HL-60 (cell line): ENCODE measurements at regions not wholly inside any gene's neighbourhood (a gene's known extent, or its start where the extent isn't known, plus 50 kb on each side); places are given as distances from the start of the nearest gene placed in this dataset.

Experiments used
- POLR2AphosphoS5 ChIP-seq: IDR thresholded peaks from 2 replicates; pipeline ENCODE4 v1.6.1; 2012; ENCODE audit warnings: low read depth
- TF ChIP-seq, protein P1 (sequence below): IDR thresholded peaks from one replicate; pipeline ENCODE4 v1.5.1; 2011; ENCODE audit warnings: low read length, control low read depth, inconsistent platforms; ENCODE audit not compliant: insufficient read depth
- TF ChIP-seq, protein P2 (sequence below): IDR thresholded peaks from 2 replicates; pipeline ENCODE4 v1.6.1; 2012; ENCODE audit warnings: low read depth; ENCODE audit not compliant: insufficient replicate concordance

DNA sequence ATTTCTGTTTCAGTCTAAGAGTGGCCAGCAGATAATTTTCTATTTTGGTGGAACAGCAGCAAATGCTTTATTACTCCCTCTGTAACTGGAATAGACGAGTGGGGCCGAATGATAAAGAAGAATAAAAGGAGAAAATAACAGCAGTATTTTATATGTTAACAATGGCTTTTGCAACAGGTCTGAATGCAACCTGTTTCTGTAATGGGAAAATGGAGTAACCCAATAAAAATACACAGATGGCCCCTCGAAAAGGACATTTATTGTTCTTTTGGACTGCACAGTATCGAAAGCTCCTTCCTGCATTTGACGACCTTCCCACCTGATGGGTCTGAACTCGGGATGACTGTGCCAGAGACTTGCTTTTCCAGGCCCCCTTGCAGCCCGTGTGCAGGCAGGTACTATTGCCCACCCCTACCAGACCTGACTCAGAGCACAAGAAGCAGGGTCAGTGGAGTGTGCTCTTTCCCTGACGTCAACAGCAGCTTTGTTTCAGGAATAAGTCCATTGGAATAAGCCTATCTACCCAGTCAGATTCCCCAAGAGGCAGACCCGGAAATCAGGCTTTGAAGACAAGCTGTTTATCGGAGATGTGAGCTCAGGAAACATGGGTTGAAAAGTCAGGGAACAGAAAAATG, 306.5 kb upstream of the NEBL start:
- TF ChIP-seq, protein P1, sequence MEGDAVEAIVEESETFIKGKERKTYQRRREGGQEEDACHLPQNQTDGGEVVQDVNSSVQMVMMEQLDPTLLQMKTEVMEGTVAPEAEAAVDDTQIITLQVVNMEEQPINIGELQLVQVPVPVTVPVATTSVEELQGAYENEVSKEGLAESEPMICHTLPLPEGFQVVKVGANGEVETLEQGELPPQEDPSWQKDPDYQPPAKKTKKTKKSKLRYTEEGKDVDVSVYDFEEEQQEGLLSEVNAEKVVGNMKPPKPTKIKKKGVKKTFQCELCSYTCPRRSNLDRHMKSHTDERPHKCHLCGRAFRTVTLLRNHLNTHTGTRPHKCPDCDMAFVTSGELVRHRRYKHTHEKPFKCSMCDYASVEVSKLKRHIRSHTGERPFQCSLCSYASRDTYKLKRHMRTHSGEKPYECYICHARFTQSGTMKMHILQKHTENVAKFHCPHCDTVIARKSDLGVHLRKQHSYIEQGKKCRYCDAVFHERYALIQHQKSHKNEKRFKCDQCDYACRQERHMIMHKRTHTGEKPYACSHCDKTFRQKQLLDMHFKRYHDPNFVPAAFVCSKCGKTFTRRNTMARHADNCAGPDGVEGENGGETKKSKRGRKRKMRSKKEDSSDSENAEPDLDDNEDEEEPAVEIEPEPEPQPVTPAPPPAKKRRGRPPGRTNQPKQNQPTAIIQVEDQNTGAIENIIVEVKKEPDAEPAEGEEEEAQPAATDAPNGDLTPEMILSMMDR = no peak
- TF ChIP-seq, protein P2, sequence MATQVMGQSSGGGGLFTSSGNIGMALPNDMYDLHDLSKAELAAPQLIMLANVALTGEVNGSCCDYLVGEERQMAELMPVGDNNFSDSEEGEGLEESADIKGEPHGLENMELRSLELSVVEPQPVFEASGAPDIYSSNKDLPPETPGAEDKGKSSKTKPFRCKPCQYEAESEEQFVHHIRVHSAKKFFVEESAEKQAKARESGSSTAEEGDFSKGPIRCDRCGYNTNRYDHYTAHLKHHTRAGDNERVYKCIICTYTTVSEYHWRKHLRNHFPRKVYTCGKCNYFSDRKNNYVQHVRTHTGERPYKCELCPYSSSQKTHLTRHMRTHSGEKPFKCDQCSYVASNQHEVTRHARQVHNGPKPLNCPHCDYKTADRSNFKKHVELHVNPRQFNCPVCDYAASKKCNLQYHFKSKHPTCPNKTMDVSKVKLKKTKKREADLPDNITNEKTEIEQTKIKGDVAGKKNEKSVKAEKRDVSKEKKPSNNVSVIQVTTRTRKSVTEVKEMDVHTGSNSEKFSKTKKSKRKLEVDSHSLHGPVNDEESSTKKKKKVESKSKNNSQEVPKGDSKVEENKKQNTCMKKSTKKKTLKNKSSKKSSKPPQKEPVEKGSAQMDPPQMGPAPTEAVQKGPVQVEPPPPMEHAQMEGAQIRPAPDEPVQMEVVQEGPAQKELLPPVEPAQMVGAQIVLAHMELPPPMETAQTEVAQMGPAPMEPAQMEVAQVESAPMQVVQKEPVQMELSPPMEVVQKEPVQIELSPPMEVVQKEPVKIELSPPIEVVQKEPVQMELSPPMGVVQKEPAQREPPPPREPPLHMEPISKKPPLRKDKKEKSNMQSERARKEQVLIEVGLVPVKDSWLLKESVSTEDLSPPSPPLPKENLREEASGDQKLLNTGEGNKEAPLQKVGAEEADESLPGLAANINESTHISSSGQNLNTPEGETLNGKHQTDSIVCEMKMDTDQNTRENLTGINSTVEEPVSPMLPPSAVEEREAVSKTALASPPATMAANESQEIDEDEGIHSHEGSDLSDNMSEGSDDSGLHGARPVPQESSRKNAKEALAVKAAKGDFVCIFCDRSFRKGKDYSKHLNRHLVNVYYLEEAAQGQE = no peak
- TF ChIP-seq POLR2AphosphoS5 = no peak
